DOHH2 (cell line): ENCODE measurements at regions not wholly inside any gene's neighbourhood (a gene's known extent, or its start where the extent isn't known, plus 50 kb on each side); places are given as distances from the start of the nearest gene placed in this dataset.

Source experiments
- H3F3A ChIP-seq: fragments of 200-600 bp; sonication (generic), shearing (Covaris generic); 2 replicates; pipeline ENCODE4 v1.6.0; 2016; ENCODE audit warnings: antibody characterized with exemption, mild to moderate bottlenecking; ENCODE audit not compliant: control insufficient read depth, insufficient read depth
- H3K27ac ChIP-seq: fragments of 200-600 bp; sonication (generic); 2 replicates; pipeline ENCODE4 v1.5.1; 2014; ENCODE audit warnings: low read depth, mild to moderate bottlenecking, low read length, moderate library complexity
- H3K27me3 ChIP-seq: fragments of 200-600 bp; sonication (generic); 2 replicates; pipeline ENCODE4 v1.6.1; 2014; ENCODE audit warnings: mild to moderate bottlenecking, low read length, mixed read lengths; ENCODE audit not compliant: control insufficient read depth
- H3K36me3 ChIP-seq: fragments of 200-600 bp; sonication (generic); 2 replicates; pipeline ENCODE4 v1.6.1; 2014; ENCODE audit warnings: mild to moderate bottlenecking, low read length, moderate library complexity, mixed read lengths; ENCODE audit not compliant: control insufficient read depth
- H3K4me1 ChIP-seq: fragments of 200-600 bp; sonication (generic); 2 replicates; pipeline ENCODE4 v1.6.1; 2014; ENCODE audit warnings: mild to moderate bottlenecking, low read length, mixed read lengths; ENCODE audit not compliant: control insufficient read depth
- H3K4me2 ChIP-seq: fragments of 200-600 bp; sonication (generic); 2 replicates; pipeline ENCODE4 v1.6.0; 2014; ENCODE audit warnings: mild to moderate bottlenecking, low read length, moderate library complexity
- H3K4me3 ChIP-seq: fragments of 200-600 bp; sonication (generic); 2 replicates; pipeline ENCODE4 v1.5.1; 2014; ENCODE audit warnings: mild to moderate bottlenecking, low read length, mixed read lengths
- H3K79me2 ChIP-seq: fragments of 200-600 bp; sonication (generic); 2 replicates; pipeline ENCODE4 v1.6.1; 2014; ENCODE audit warnings: mild to moderate bottlenecking, low read length, mixed read lengths; ENCODE audit not compliant: control insufficient read depth
- H3K9me2 ChIP-seq: fragments of 200-600 bp; sonication (generic); replicated peaks from 2 replicates; pipeline ENCODE4 v1.6.1; 2014; ENCODE audit warnings: mild to moderate bottlenecking, low read length, mixed read lengths; ENCODE audit not compliant: control insufficient read depth
- H3K9me3 ChIP-seq: fragments of 200-600 bp; sonication (generic); 2 replicates; pipeline ENCODE4 v1.6.1; 2014; ENCODE audit warnings: antibody characterized with exemption, low read length, mixed read lengths; ENCODE audit not compliant: control insufficient read depth, insufficient read depth
- H4K20me1 ChIP-seq: fragments of 200-600 bp; sonication (generic); 2 replicates; pipeline ENCODE4 v1.6.0; 2014; ENCODE audit warnings: low read depth, mild to moderate bottlenecking, antibody characterized with exemption, low read length, moderate library complexity; ENCODE audit not compliant: control insufficient read depth, insufficient read depth
- EZH2phosphoT487 ChIP-seq: fragments of 200-600 bp; sonication (generic); IDR thresholded peaks from 2 replicates; pipeline ENCODE4 v1.6.1; 2017; ENCODE audit warnings: borderline replicate concordance, mild to moderate bottlenecking, antibody characterized with exemption, low read length, moderate library complexity, mixed read lengths
- TF ChIP-seq, protein P1 (sequence below): fragments of 200-600 bp; sonication (generic); IDR thresholded peaks from one replicate; pipeline ENCODE4 v1.5.1; 2014; ENCODE audit warnings: antibody characterized with exemption, mild to moderate bottlenecking, low read depth, low read length; ENCODE audit not compliant: poor library complexity, severe bottlenecking

DNA sequence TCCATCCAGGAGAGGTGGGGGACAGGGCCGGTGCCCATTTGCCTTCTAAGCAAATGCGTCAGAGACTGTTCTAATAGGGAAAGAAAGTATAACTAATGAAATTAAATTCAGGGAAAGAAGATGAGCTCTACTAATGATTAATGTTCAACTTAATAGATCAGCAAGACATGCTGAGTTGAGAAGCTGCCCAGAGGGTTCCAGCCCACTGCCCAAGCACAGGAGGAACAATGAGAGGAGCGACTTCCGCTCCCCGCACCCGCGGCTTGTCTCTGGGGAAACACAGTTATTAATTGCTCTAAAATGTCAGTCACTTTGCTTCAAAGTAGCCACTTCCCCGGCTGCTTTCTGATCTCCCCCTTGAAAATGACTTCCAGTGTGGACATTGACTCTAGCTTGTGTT, 331.3 kb downstream of the UQCRFS1 start:
- Histone ChIP-seq H3K9me3 (no peaks in the 10 kb centered on the region), H3F3A (no peaks in the 10 kb centered on the region), H3K4me3 (no peak overlapping the region), H3K36me3 (no peaks in the 10 kb centered on the region), H3K4me2 (peak overlapping the region; percentile 14; the same call in 1 of the 2 replicates), H3K9me2 (no peaks in the 10 kb centered on the region), H3K79me2 (no peaks in the 10 kb centered on the region), H3K27me3 (no peaks in the 10 kb centered on the region), H3K27ac (no peak overlapping the region), H4K20me1 (no peaks in the 10 kb centered on the region), H3K4me1 (peaks cover 8% of the 10 kb centered on the region)
- TF ChIP-seq, protein P1, sequence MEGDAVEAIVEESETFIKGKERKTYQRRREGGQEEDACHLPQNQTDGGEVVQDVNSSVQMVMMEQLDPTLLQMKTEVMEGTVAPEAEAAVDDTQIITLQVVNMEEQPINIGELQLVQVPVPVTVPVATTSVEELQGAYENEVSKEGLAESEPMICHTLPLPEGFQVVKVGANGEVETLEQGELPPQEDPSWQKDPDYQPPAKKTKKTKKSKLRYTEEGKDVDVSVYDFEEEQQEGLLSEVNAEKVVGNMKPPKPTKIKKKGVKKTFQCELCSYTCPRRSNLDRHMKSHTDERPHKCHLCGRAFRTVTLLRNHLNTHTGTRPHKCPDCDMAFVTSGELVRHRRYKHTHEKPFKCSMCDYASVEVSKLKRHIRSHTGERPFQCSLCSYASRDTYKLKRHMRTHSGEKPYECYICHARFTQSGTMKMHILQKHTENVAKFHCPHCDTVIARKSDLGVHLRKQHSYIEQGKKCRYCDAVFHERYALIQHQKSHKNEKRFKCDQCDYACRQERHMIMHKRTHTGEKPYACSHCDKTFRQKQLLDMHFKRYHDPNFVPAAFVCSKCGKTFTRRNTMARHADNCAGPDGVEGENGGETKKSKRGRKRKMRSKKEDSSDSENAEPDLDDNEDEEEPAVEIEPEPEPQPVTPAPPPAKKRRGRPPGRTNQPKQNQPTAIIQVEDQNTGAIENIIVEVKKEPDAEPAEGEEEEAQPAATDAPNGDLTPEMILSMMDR, result no peak
- TF ChIP-seq EZH2phosphoT487, result no peak

GRCh38 chr19:28880735-28881401, 332.1 kb downstream of the UQCRFS1 start:
- no peaks in the 10 kb centered on the region for H3K9me2 ChIP-seq
- H3F3A ChIP-seq, result no peaks in the 10 kb centered on the region
- no peaks in the 10 kb centered on the region for H4K20me1 ChIP-seq
- no peak for TF ChIP-seq EZH2phosphoT487
- TF ChIP-seq, protein P1, result no peak
- H3K27me3 ChIP-seq, result no peaks in the 10 kb centered on the region
- H3K4me1 ChIP-seq, result peaks cover 8% of the 10 kb centered on the region
- H3K4me2 ChIP-seq, result no peak overlapping the region
- H3K79me2 ChIP-seq, result no peaks in the 10 kb centered on the region
- no peaks in the 10 kb centered on the region for H3K9me3 ChIP-seq
- H3K27ac ChIP-seq, result no peak overlapping the region
- H3K4me3 ChIP-seq, result no peak overlapping the region
- H3K36me3 ChIP-seq, result no peaks in the 10 kb centered on the region

DNA sequence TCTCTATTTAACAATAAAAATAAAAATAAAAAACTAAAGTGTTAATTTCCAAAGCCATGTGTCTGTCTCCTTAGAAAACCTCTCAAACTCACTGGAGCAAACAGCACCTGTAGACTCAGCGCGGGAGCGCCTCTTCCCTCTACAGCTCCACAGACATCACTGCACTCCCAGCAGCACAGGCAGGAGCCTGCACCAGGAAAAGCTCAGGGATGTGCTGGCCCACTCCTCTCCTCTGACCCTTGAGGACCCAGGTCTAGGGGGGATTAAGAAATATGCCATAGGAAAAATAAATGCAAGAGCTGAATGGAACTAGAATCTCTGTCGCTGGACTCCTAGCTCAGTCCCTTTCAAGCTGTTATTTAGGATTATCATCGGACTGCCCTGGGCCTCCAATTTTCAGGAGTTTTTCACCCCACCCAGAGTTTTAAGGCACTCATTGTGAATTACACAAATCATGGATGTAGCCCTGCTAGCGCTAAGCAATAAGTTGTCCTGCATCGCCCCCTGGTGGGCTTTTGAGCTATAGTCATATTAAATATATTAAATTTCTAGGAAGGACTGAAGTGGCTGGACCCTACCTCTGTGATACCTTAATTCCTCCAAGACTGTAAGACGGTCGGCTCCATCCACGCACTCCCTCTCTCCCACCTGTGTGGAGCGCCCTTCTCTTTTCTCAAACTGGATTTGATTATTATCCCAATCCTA, 333.9 kb downstream of the UQCRFS1 start:
- no peaks in the 10 kb centered on the region for H3K9me2 ChIP-seq
- no peaks in the 10 kb centered on the region for H3K9me3 ChIP-seq
- peaks cover 8% of the 10 kb centered on the region for H3K4me1 ChIP-seq
- H3F3A ChIP-seq, result no peaks in the 10 kb centered on the region
- no peak overlapping the region for H3K4me2 ChIP-seq
- no peaks in the 10 kb centered on the region for H3K36me3 ChIP-seq
- H3K27ac ChIP-seq, result no peak overlapping the region
- TF ChIP-seq EZH2phosphoT487, result no peak
- TF ChIP-seq, protein P1, result peak; percentile 64
- no peak overlapping the region for H3K4me3 ChIP-seq
- H3K79me2 ChIP-seq, result no peaks in the 10 kb centered on the region
- H4K20me1 ChIP-seq, result no peaks in the 10 kb centered on the region
- no peaks in the 10 kb centered on the region for H3K27me3 ChIP-seq
